ENCODE measurements at regions not wholly inside any gene's neighbourhood (a gene's known extent, or its start where the extent isn't known, plus 50 kb on each side); places are given as distances from the start of the nearest gene placed in this dataset.

- TF ChIP-seq CTCF (conservative IDR thresholded peaks at IDR 0.05 in 1 of 2, IDR thresholded peaks at IDR 0.05 in 1 of 2; ENCODE audit: low read depth in 1 of 2, low read length in 2 of 2) (no peak), EZH2 (IDR thresholded peaks at IDR 0.05; ENCODE audit: low read length, missing control alignments) (no peak)
Measured at GRCh38 chr5:8940934-8941333, 604.9 kb downstream of the SEMA5A start.

All from fibroblast of lung (primary cell).